ENCODE measurements at regions not wholly inside any gene's neighbourhood (a gene's known extent, or its start where the extent isn't known, plus 50 kb on each side); places are given as distances from the start of the nearest gene placed in this dataset.

DNA sequence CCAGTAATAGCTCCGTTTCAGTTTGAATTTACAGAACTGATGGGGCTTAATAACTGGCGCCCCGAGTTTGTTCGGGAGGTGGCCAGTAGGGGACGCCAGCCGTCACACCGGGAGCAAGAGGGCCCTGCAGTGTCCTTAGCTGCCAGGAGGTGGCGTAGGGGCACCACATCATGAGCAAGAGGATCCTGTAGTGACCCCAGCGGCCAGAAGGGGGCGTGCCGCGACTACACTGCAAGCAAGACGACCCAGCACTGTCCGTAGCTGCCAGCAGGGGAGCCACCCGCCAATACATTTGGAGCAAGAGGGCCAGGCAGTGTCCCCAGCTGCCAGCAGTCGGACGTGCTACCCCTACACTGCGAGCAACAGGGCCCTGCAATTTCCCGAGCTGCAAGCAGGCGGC, 663.7 kb upstream of the B3GAT1 start:
- Mint-ChIP-seq H3K27ac (no peak overlapping the region), H3K27me3 (peaks cover 10% of the 10 kb centered on the region), H3K4me3 (no peak overlapping the region), H3K36me3 (peaks cover 2% of the 10 kb centered on the region), H3K4me1 (no peaks in the 10 kb centered on the region), H3K9me3 (no peaks in the 10 kb centered on the region)

DNA sequence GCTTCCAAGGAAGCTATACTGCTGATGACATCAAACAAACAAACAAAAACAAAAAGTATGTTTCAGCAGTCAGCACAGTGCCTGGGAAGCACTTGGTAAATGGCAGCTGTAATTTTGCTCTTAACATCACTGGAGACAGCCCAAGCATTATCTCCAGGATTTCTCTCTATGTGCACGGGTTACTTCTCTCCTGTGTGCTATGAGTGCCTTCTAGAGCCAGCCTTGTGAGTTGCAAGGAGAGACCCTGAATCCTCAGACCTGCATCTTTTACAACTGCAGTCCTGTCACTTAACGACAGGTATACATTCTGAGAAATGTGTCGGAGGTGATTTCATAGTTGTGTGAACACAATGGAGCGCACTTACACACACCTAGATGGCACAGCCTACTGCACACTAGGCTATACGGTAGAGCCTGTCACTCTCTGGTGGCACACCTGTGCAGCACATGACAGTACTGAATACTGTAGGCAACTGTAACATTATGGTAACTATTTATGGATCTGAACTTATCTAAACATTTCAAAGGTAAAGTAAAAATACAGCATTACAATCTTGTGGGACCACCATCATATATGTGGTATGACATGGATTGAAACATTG, 662.5 kb upstream of the B3GAT1 start:
- Mint-ChIP-seq H3K27ac (no peak overlapping the region), H3K9me3 (no peaks in the 10 kb centered on the region), H3K4me1 (no peaks in the 10 kb centered on the region), H3K27me3 (peaks cover 16% of the 10 kb centered on the region), H3K36me3 (peaks cover 2% of the 10 kb centered on the region), H3K4me3 (no peak overlapping the region)

- Mint-ChIP-seq H3K27ac (no peak overlapping the region), H3K4me1 (no peaks in the 10 kb centered on the region), H3K36me3 (peaks cover 2% of the 10 kb centered on the region), H3K27me3 (peaks cover 20% of the 10 kb centered on the region), H3K9me3 (no peaks in the 10 kb centered on the region), H3K4me3 (no peak overlapping the region)
Observed at GRCh38 chr11:135073870-135074269, 661.8 kb upstream of the B3GAT1 start.

DNA sequence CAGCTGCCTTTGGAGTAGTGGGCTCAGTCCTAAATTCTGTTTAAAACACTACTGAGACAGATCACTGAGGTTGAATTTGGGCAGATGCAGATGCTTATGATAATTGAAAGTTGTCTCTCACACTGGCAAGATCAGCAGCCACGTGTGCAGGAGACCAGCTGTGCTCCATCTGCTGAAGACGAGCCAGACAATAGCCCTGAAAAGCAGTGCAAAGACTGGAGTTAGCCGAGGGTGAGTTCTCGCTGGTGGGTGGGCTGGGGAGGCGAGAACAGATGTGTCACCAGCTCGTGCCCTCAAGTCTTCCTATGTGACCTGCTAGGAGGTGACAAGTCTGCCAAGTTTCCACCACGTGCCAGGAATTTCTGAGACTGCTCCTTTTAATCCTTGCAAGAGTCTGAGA, 661.3 kb upstream of the B3GAT1 start:
- no peak overlapping the region for H3K27ac Mint-ChIP-seq
- H3K4me1 Mint-ChIP-seq, result no peaks in the 10 kb centered on the region
- H3K4me3 Mint-ChIP-seq, result no peak overlapping the region
- peaks cover 20% of the 10 kb centered on the region for H3K27me3 Mint-ChIP-seq
- H3K9me3 Mint-ChIP-seq, result no peaks in the 10 kb centered on the region
- H3K36me3 Mint-ChIP-seq, result peaks cover 2% of the 10 kb centered on the region

- no peak overlapping the region for H3K27ac Mint-ChIP-seq
- no peaks in the 10 kb centered on the region for H3K9me3 Mint-ChIP-seq
- H3K27me3 Mint-ChIP-seq, result peaks cover 24% of the 10 kb centered on the region
- no peak overlapping the region for H3K4me3 Mint-ChIP-seq
- no peaks in the 10 kb centered on the region for H3K4me1 Mint-ChIP-seq
- H3K36me3 Mint-ChIP-seq, result peaks cover 2% of the 10 kb centered on the region
Observed at GRCh38 chr11:135069890-135070289, 657.8 kb upstream of the B3GAT1 start.

DNA sequence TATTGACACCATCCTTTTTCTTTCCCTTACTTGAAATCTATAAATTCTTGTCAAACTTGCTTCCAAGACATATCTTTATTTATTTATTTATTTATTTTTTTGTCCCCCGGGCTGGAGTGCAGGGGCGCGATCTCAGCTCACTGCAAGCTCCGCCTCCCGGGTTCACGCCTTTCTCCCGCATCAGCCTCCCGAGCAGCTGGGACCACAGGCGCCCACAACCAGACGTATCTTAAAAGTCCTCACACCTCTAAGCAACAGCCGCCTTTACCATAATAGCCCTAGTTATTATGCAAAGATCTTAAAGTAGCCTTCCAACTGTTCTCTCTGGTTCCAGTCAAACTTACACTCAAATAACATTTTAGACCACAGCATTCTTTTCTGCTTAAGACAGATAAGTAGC, 657.0 kb upstream of the B3GAT1 start:
- peaks cover 2% of the 10 kb centered on the region for H3K36me3 Mint-ChIP-seq
- H3K9me3 Mint-ChIP-seq, result peaks cover 2% of the 10 kb centered on the region
- no peak overlapping the region for H3K27ac Mint-ChIP-seq
- peaks cover 24% of the 10 kb centered on the region for H3K27me3 Mint-ChIP-seq
- no peaks in the 10 kb centered on the region for H3K4me1 Mint-ChIP-seq
- no peak overlapping the region for H3K4me3 Mint-ChIP-seq

GRCh38 chr11:135062994-135063393, 651.0 kb upstream of the B3GAT1 start:
- Mint-ChIP-seq H3K27me3 (peaks cover 9% of the 10 kb centered on the region), H3K4me1 (no peaks in the 10 kb centered on the region)

DNA sequence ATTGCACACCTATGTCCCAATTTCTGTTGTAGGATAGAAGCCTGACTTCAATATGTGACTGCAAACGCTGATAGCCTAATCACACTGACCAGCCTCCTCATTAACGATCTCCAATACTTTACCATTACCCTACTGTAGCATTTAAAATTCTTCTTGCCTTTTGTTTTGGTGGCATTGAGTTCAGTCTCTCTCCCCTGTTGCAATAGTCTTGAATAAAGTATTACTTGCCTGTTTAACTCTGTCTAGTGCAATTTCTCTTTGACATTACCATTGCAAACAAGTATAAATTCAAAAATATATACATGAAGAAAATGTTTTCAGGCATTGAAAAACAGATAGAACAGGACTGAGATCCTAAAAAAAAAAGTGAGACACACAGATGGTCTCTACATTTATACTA, 649.1 kb upstream of the B3GAT1 start:
- H3K4me3 Mint-ChIP-seq, result no peak overlapping the region
- peaks cover 3% of the 10 kb centered on the region for H3K36me3 Mint-ChIP-seq
- H3K27ac Mint-ChIP-seq, result no peak overlapping the region
- H3K27me3 Mint-ChIP-seq, result peaks cover 13% of the 10 kb centered on the region
- peaks cover 27% of the 10 kb centered on the region for H3K9me3 Mint-ChIP-seq
- H3K4me1 Mint-ChIP-seq, result no peaks in the 10 kb centered on the region

More at GRCh38 chr11:135062994-135063393, 651.0 kb upstream of the B3GAT1 start:
- no peak overlapping the region for H3K4me3 Mint-ChIP-seq
- peaks cover 27% of the 10 kb centered on the region for H3K9me3 Mint-ChIP-seq
- peaks cover 3% of the 10 kb centered on the region for H3K36me3 Mint-ChIP-seq
- H3K27ac Mint-ChIP-seq, result no peak overlapping the region

DNA sequence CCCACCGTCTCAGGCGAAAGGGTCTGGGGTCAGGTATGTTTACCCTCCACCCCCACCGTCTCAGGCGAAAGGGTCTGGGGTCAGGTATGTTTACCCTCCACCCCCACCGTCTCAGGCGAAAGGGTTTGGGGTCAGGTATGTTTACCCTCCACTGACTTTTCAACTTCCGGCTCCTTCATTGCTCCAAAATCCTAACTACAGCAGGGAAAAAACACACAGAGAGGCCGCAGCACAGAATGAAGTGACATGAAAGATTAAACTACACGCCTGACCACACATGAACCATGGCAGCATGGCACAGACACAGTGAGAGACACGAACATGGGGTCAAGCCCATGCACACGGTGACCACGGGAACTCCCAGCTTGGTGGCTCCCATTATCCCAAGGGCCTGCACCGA, 634.9 kb upstream of the B3GAT1 start:
- H3K4me3 Mint-ChIP-seq, result no peak overlapping the region
- H3K36me3 Mint-ChIP-seq, result no peaks in the 10 kb centered on the region
- no peak overlapping the region for H3K27ac Mint-ChIP-seq
- no peaks in the 10 kb centered on the region for H3K4me1 Mint-ChIP-seq
- H3K27me3 Mint-ChIP-seq, result peaks cover 8% of the 10 kb centered on the region
- H3K9me3 Mint-ChIP-seq, result no peaks in the 10 kb centered on the region

DNA sequence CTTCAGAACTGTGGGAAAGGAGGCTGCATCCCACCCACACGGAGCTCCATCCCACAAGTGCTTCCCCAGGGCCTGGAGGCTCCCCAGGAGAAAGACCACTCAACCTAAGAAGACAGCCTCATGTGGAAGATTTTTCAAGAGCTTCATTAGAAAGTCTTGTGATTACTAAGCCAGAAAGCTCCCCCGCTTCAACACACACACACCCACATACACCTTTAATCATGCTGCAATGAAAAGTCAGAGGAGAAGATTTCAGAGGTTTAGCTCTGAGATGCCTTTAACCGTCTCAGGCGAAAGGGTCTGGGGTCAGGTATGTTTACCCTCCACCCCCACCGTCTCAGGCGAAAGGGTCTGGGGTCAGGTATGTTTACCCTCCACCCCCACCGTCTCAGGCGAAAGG, 634.5 kb upstream of the B3GAT1 start:
- Mint-ChIP-seq H3K27ac (no peak overlapping the region), H3K9me3 (no peaks in the 10 kb centered on the region)

DNA sequence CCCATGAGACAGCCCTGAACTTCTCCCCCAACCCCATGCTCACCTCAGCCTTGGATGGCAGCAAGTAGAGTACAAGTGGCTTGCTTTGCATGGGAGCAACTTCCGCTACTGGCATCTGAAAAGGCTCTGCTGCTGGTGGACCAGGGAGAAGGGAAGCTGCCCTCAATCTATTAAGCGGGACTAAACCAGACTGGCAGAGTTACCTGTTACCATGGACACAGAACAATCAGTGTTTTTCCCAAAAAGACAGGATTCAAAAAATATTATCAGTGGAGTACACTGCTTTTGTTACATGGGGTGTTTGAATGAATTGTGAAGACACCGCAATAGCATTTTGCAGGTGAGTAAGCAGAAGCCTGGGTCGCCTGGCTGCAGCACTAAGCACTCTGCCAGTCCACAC, 631.4 kb upstream of the B3GAT1 start:
- Mint-ChIP-seq H3K36me3 (no peaks in the 10 kb centered on the region), H3K27ac (no peak overlapping the region), H3K4me3 (no peak overlapping the region), H3K4me1 (no peaks in the 10 kb centered on the region), H3K9me3 (no peaks in the 10 kb centered on the region), H3K27me3 (peaks cover 7% of the 10 kb centered on the region)

More for the DNA sequence above, 634.5 kb upstream of the B3GAT1 start:
- H3K27me3 Mint-ChIP-seq, result peaks cover 7% of the 10 kb centered on the region
- no peaks in the 10 kb centered on the region for H3K36me3 Mint-ChIP-seq
- no peak overlapping the region for H3K4me3 Mint-ChIP-seq
- H3K4me1 Mint-ChIP-seq, result no peaks in the 10 kb centered on the region

DNA sequence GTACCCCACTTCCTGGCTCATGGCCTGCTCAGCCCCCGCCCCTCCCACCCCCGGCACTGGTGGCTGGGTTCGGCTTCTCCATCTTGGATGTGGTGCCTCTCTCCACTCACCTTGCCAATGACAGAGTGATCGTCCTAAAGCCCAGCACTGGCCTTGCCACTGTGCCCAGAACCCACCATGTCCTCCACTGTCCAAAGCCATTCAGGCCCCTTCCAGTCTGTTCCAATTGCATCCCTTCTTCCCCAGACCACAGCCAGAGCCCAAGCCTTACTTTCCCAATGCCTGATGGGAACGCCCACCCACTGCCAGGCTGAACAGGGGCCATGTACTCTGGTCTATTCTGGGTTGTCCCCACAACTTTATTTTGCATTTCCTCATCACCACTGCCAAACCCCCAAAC, 625.8 kb upstream of the B3GAT1 start:
- Mint-ChIP-seq H3K9me3 (no peaks in the 10 kb centered on the region), H3K4me1 (no peaks in the 10 kb centered on the region), H3K36me3 (no peaks in the 10 kb centered on the region), H3K4me3 (no peak overlapping the region), H3K27me3 (peaks cover 12% of the 10 kb centered on the region), H3K27ac (no peak overlapping the region)

- Mint-ChIP-seq H3K4me3 (no peak overlapping the region), H3K36me3 (no peaks in the 10 kb centered on the region), H3K9me3 (no peaks in the 10 kb centered on the region), H3K4me1 (no peaks in the 10 kb centered on the region), H3K27me3 (peaks cover 14% of the 10 kb centered on the region), H3K27ac (no peak overlapping the region)
Observed at GRCh38 chr11:135036488-135037297, 624.7 kb upstream of the B3GAT1 start.

DNA sequence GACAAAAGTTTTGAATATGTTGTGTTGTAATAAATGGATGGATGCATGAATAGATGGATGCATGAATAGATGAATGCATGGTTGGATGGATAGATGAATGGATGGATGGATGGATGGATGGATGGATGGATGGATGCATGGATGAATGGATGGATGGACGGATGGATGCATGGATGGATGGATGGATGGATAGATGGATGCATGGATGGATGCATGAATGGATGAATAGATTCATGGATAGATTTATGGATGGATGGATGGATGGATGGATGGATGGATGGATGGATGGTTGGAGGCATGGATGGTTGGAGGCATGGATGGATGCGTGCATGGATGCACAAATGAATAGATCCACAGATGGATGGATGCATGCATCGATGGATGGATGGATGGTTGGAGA, 623.2 kb upstream of the B3GAT1 start:
- Mint-ChIP-seq H3K36me3 (no peaks in the 10 kb centered on the region), H3K27ac (no peak overlapping the region), H3K27me3 (peaks cover 17% of the 10 kb centered on the region), H3K4me1 (no peaks in the 10 kb centered on the region), H3K9me3 (no peaks in the 10 kb centered on the region), H3K4me3 (no peak overlapping the region)

- Mint-ChIP-seq H3K27me3 (peaks cover 18% of the 10 kb centered on the region), H3K4me1 (no peaks in the 10 kb centered on the region), H3K27ac (no peak overlapping the region), H3K36me3 (no peaks in the 10 kb centered on the region), H3K9me3 (no peaks in the 10 kb centered on the region), H3K4me3 (no peak overlapping the region)
Observed at GRCh38 chr11:135033540-135033939, 621.5 kb upstream of the B3GAT1 start.

DNA sequence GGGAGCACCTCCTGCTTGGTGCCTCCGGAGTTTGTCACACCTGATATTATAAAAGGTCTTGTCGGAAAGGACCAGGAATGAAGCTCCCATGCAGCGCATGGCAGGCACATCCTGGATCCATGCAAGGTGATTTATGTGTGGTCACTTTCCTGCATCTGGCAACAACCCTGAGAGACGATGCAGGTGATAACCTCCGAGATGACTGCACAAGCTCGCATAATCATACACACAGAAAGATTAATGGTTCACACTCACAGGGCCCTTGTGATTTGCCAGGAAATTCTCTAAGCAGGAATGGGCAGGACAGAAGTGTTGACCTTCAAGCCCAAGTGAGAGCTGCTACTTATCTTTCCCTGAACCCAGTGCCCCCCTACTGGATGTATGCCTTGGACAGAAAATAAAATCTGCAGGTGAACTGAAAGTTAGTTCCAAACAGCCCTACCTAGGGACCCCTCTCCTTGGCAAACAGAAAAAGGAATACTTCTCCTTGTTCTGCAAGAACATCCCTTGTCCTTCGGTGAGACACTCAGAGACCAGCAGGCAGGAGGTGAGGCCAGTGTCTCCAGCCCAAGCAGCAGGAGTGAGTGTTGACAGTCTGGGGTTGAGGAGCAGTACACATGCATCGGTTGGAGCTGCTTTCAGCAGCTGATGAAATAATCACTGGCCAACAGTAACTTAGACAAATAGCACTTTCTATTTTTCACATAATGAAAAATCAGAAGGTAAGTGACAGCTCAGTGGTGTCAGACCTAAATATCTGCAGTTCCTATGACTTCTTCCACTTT, 619.4 kb upstream of the B3GAT1 start:
- no peak overlapping the region for H3K27ac Mint-ChIP-seq
- no peak overlapping the region for H3K4me3 Mint-ChIP-seq
- H3K27me3 Mint-ChIP-seq, result peaks cover 12% of the 10 kb centered on the region
- H3K36me3 Mint-ChIP-seq, result no peaks in the 10 kb centered on the region
- no peaks in the 10 kb centered on the region for H3K4me1 Mint-ChIP-seq
- H3K9me3 Mint-ChIP-seq, result peaks cover 4% of the 10 kb centered on the region
